HG02763 (cell line): ENCODE measurements at regions not wholly inside any gene's neighbourhood (a gene's known extent, or its start where the extent isn't known, plus 50 kb on each side); places are given as distances from the start of the nearest gene placed in this dataset.
"Not testable (repeated sequence)": the region's sequence is repeated elsewhere in the genome, so short reads cannot be mapped to it uniquely, and the experiment has no call there.

Experiments
- ATAC-seq: cut with Tn5 transposase; IDR thresholded peaks from one replicate; pipeline ENCODE4 v1.9.1; 2021; ENCODE audit warnings: mild to moderate bottlenecking, moderate library complexity; ENCODE audit not compliant: unreplicated experiment

DNA sequence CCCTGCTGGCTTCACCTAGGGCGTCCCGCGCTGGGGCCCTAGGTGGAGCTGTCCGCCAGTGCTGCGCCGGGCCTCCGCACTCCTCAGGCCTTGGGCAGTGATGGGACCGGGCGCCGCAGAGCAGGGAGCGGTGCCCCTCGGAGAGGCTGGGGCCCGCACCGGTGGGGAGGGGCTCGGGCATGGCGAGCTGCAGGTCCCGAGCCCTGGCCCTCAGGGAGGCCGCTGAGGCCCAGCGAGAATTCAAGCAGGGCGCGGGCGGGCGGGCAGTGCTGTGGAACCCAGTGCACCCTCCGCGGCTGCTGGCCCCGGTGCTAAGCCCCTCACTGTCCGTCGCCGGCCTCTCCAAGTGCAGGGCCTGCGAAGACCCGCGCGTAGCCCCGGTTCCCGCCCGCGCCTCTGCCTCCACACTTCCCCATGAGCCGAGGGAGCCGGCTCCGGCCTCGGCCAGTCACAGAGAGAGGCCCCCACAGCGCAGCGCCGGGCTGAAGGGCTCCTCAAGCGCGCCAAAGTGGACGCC lies 565.1 kb upstream of the NDST4 start:
- ATAC-seq = no peak

DNA sequence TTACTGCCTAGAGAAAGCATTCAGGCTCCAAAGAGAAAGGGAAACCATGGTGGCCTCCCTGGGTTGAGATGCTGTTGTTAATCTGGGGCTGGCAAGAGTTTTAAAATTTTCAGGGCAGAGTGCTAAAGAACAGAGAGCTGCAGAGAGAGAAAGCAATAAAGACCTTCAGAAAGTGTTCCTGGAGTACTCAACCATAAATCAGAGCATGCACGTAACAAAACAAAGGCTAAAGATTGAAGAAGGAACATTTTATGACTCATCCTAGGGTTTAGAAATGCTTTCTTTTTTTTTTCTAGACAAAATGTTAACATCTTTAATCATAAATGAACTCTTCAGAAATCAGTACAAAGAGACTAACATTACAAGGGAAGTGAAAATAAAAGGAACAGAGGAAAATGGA lies 562.3 kb upstream of the NDST4 start:
- ATAC-seq = no peak

DNA sequence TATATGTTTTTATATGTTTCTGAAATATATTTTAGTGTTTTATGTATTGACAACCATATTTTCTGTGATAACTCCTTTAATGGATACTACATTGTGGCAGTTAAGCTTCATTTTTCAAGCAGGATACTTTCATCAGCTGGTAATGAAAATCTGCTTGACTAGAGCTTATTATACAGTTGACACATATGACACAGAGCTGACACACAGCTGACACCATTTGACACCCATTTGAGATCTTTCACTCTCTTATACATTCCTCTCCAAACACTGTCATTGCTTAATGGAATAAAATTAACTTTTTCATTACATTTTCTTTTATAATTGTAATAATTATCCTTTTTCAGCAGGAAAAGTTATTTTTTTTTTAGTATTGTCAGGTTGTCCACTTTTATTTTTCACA lies 561.1 kb upstream of the NDST4 start:
- no peak for ATAC-seq

DNA sequence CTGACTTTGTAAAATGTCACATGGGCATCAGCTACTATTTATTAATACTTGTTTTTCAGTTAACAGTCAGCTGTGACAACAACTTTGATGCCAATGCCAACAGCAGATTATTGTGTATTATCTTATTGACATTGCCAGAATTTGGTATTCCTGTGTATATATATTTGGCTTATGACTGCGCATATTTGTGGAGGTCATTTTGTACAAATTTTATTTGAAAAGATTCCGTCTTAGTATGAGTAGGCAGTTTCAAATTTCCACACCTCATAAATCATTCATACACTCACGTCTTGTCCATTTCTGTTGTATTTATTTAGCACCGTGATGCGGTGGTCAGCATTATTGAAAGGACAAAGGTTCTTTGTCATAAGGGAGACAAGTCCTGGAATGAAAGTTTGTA lies 558.2 kb upstream of the NDST4 start:
- no peak for ATAC-seq

DNA sequence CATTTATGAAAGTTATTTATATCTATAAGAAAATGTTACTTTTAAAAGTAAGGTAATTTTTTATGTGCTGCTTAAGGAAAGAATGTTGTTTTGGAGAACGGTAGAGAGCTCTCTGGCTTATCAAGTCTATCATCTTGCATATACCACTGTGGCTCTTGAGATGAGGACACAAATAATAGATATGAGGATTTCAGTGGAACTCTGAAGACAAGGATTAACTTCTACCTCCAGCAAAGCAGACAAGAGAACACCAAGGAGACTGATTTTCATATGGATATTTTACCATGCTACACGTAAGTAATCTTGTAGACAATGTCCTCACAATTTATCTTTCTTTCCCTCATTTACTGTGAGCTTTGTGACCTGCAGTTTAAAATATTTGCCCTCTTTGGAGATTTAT lies 557.5 kb upstream of the NDST4 start:
- ATAC-seq = no peak

DNA sequence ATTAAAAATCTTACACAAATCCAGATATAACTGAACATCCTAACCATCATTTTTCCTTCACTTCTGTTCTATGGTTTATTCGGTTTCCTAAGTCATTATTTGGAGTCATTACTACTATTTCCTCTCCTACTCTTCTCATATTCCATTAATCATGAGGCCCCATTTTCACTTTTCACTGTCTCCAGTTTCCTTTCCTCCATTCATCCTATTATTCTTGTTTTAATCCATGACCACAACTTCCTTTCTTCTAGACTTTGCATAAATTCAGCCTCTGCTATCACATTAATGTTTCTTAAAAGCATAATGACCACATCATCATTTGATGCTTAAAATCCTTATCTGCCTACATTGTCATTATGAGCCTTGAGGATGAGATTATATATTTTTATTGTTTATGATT lies 555.0 kb upstream of the NDST4 start:
- ATAC-seq = no peak

DNA sequence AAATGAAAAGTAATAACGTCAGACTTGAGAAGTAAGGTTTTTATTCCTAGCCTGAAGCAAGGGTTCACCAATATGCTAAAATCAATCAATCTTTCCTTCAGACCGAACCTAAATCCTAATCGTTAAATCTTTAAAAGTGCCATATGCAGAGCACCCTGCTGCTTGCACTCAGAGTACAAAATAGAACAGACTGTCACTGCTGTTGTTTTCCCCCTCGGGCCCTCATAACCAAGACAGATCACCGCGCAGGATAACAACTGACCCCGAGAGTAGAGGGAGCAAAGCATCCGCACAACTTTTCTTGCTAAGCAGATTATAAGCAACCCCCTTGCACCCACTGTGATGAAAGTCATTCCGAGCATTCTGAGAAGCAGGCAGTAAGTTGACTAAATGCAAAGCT lies 550.9 kb upstream of the NDST4 start:
- no peak for ATAC-seq

DNA sequence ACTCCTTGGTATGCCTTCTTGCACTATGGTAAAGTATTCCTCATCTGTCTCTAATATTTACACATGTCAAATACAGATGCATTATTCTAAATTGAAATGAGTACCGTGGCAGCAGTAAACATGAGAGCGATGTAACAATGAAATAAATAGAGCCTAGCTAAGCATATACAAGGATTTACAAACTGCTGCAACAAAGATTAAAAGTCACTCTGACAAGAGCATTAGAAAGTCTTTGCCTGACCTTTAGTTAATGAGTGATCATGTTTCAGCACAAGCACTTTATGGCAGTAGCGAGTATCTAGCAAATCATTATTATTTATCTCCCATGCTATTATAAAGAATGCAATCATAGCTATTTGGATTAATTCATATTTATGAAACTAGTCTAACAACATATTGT lies 547.0 kb upstream of the NDST4 start:
- ATAC-seq = no peak

DNA sequence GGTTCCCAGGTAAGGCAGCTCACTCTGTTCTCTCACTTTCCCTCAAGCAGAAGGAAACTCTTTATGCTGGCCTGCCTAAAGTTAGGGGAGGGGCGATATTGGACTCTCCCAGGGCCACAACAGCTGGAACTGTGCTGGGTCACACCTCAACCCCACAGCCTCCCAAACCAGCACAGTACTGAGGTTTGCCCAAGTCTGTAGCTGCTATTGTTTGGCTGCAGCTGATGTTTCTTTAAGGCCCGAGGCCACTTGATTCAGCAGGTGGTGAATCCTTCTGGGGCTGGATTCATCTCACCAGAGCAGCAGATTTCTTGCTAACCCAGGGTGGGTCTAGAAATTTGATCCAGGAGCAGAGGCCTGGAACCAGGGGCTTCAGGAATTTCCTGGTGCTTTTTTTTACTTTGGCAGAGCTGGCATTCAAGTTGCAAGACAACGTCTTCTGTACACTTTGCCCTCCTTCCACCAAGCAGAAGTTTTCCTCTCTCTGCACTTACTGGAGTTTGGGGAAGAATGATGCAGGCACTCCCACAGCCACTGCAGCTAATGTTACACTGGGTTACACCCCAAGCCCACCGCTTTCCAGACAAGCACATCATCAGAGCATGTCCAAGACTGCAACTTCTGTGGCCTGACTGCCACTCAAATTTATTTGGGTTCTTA lies 544.7 kb upstream of the NDST4 start:
- ATAC-seq = no peak

DNA sequence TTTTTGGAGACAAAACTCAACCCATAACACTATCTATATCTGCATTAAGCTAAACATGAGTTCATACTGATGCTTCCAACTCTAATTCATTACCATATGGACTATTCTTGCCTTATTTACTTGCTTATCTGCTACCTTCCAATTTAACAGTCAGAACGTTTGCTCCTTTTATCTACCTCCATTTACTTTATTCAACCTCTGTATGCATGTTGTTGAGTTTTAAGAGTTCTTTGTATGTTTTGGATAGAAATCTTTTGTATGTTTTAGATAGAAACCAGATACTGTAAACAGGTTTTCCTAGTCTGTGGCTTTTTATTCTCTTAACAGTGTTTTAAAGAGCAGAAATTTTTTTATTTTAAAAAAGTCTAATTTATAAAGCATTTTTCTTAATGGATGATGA lies 542.2 kb upstream of the NDST4 start:
- no peak for ATAC-seq

DNA sequence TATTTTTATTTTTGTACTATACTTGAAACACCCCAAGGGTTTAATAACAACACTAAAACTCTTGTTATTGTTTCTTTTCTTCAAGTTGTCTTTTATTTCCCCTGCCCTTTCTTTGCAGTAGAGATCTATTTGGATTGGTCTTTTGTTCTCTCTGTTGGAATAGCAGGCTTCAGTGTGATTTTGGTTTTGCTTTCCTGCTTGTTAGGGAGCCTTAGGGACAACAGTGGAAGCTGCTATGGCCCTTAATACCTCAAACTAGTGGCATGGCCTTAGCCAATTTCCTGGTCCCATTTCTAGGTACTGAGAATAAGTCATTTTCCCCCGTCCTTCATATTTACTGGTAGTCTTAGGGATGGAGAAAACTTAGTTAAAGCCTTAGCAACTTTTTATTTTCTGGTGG lies 535.4 kb upstream of the NDST4 start:
- ATAC-seq = no peak

DNA sequence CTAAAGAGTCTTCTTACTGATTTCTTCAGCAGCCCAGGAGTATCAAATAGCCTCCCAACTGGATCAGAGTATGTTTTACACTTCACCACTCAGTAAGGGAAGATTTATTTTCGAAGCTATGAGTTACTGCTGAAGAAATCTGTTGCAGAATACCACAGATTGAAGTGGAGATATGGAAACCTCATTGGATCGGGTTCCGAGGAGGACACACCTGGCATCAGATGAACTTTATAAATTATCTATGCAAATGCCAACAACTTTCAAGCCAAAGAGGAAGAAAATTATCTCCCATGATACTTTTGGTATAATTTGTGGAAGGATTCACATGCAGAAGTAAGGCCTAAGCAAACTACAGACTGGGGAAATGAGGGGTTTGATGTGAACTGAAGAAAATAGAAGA lies 515.9 kb upstream of the NDST4 start:
- ATAC-seq = no peak

DNA sequence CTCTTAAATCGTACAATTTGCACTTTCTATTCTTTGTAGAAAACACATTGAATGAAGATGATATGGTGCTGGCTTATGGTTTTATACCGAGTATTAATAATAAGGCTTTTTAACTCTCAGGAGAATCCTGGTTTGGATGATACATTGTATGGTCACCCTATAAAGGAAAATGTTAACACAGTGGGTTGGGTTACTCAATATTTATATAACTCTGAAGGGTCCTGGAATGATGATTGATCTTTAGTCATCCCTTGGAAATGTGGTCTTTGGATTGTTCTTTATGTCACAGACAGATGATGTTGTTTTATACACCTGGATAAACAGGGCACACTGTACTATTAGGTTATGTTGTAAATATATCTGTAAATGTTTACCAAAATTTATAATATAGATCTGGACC lies 496.2 kb upstream of the NDST4 start:
- no peak for ATAC-seq

DNA sequence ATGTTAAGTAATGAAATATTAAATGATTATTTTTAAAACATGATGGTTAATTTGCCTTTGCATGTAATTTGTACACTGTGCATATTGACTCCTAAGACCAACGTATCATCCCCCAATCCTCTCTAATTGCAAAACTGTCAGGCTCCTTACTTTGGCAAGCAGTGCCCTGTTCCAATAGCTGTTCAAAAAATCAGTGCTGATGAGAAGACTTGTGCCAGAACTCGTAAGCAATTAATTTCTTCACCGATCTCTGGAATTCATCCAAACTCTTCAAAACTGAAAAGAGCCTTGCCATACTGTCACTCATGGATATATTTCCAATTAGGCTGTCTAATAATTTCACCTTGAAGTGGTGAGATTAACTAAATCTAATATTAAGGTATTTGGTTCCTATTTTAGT lies 493.9 kb upstream of the NDST4 start:
- ATAC-seq = no peak

DNA sequence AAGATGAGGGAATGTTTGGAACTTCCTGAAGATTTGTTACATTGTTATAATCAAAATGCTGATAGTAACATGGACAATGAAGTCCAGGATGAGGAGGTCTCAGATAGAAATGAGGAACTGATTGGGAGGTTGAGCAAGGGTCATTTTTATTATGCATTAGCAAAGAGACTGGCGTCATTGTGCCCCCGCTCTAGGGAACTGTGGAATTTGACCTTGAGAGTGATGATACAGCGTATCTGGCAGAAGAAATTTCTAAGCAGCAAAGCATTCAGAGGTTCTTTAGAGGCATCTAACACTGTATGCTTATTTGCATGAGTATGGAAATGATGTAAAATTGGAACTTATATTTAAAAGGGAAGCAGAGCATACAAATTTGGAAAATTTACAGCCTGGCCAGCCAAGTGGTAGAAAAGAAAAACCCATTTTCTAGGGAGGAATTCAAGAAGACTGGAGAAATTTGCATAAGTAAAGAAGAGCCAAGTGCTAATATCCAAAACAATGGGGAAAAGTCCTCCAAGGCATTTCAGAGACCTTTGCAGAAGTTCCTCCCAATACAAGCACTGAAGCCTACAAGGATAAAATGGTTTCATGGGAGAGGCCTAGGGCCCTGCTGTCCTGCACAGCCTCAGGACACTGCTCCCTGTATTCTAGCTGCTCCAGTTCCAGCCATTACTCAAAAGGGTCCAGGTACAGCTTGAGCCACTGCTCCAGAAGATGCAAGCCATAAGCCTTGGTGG lies 483.0 kb upstream of the NDST4 start:
- ATAC-seq = no peak

DNA sequence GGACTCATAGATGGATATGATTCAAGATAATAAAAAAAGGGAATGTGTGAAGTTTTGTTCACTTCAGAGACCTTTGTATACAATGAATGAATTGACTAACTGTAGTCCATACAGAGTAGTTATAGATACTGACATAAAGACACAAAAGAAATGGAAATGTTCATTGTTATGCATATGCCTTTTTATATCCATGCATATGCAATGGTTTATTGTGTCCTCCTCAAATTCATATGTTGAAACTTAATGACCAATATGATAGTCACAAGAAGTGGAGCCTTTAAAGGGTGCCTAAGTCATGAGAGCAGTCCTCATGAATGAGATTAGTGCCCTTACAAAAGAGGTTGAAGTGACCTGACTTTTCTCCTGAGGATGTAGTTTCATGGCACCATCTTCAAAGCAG lies 467.5 kb upstream of the NDST4 start:
- no peak for ATAC-seq

DNA sequence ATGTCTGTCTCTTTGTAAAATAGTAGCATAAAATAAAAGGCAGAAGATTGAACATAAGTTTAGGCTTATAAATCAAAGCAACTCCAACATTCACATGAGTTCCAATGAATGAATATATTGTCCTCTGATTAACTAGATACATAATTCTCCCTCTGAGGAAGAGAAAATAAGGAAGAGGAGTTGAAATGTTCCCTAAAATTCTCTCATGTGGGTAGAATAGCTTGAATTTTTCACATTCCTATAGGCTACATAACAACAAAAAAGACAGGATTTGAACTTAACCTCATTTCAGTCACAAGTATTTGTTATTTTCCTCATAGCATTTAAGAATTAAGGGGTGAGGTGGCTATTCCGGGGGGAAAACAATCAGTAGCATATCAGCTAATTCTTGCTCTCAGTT lies 462.4 kb upstream of the NDST4 start:
- no peak for ATAC-seq

DNA sequence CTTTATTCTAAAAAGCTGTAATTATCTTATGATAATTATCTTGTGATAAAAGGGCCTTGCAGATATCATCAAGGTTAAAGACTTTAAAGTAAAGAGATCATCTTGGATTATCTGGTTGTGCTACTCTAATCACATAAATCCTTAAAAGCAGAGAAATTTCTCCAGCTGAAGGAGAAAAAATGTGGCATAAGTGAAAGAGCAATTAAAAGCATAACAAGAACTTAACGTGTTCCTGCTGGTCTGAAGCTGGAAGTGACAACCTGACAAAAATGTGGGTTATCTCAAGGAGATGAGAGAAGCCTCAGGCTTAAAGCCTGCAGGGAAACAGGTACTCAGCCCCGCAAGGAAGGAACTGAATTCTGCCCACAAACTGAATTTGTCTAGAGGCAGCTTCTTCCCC lies 449.1 kb upstream of the NDST4 start:
- ATAC-seq = no peak

DNA sequence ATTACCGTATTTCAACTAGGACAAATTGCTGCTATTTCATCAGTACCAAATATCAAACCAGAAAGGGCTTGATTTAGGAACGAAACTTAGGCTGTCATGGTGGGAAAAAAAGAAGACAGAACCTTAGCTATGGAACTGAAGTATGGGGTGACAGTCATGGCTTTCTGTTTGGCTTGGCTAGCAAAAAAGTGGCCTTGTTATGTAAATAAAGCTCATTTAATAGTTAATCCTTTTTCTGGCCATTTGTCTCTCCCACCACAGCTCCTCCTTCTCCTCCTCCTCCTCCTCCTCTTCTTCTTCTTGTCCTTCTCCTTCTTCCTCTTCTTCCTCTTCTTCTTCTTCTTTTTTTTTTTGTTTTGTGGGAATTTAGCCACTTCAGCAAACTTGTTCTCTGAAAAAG lies 434.7 kb upstream of the NDST4 start:
- no peak for ATAC-seq

DNA sequence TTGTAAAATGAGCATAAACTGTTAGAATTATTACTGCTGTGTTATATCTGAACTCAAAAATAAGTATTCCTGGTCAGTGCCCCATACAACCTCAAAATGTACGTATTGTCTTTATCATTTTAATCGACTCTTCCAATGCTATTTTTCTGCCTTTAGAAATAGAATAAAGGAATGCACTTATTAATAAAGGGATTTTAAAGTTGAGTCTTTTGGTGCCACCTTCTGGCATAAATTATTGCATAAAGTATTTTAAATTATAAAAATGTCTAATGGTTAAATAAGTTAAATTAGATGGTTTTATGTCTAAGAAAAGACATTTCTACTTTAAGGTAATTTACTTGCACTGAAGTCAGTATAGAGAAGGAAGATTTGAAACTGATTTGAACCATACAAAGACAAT lies 424.0 kb upstream of the NDST4 start:
- ATAC-seq = no peak

DNA sequence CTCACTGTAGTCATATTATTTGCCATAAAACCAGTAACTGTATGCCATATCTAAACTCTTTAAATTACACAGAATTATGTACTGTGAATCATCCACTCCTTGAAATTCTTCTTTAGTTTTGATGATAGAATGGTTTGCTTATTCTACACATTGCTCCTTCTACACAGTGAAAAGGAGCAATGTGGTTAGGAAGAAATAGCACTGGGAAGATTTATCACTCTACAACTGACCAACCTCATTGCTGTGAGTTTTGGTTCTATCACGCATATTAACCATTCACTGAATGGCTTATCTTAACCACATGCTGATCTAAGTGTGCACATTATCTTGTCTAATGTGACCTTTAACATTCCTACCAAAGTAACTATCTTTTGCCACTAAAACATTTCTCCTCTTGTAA lies 415.7 kb upstream of the NDST4 start:
- ATAC-seq = no peak

DNA sequence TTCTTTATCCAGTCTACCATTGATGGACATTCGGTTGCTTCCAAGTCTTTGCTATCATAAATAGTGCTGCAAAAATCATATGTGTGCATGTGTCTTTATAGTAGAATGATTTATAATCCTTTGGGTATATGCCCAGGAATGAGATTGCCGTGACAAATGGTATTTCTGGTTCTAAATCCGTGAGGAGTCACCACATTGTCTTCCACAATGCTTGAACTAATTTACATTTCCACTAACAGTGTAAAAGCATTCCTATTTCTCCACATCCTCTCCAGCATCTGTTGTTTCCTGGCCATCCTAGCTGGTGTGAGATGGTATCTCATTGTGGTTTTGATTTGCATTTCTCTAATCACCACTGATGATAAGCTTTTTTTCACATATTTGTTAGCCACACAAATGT lies 406.1 kb upstream of the NDST4 start:
- not testable (repeated sequence) for ATAC-seq

DNA sequence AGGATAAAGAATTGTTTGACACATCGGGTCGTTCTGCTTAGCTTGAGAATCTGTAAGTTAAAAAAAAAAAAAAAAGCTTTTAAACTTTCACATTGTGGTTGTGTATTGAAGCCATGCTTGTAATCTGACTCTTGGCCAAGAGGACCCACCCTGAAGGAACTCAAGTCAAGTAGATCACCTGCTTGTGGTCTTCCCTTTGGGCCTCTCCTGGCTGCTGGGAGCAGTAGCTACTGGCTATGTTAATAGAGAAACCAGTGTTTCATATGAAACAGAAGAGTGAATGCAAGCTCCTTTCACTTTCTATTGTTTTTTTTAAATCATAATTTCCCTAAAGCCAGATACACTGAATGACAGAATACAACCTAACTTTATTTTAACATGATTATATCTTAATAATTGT lies 402.4 kb upstream of the NDST4 start:
- peak; percentile 96 for ATAC-seq
